Progenitor cell of endocrine pancreas (in vitro differentiated cells): ENCODE measurements at regions not wholly inside any gene's neighbourhood (a gene's known extent, or its start where the extent isn't known, plus 50 kb on each side); places are given as distances from the start of the nearest gene placed in this dataset.
A peak's percentile ranks its signal among the peaks of the same experiment; 100 is the strongest.

ENCODE experiments used
- DNase-seq: peaks from one replicate; pipeline ENCODE4 v3.0.0; 2021; ENCODE audit warnings: low spot score; ENCODE audit not compliant: unreplicated experiment
- H3K27ac Mint-ChIP-seq: 2 replicates; pipeline ENCODE4 v1.8.0; 2021; ENCODE audit warnings: mild to moderate bottlenecking, moderate library complexity, mixed read lengths
- H3K27me3 Mint-ChIP-seq: 2 replicates; pipeline ENCODE4 v1.8.0; 2021; ENCODE audit warnings: mixed read lengths
- H3K36me3 Mint-ChIP-seq: 2 replicates; pipeline ENCODE4 v1.8.0; 2022; ENCODE audit warnings: mixed read lengths; ENCODE audit not compliant: insufficient read depth
- H3K4me1 Mint-ChIP-seq: 2 replicates; pipeline ENCODE4 v1.8.0; 2021; ENCODE audit warnings: low read depth, mixed read lengths
- H3K4me3 Mint-ChIP-seq: 2 replicates; pipeline ENCODE4 v1.8.0; 2021; ENCODE audit warnings: low read depth, mild to moderate bottlenecking, moderate library complexity, mixed read lengths
- H3K9me3 Mint-ChIP-seq: 2 replicates; pipeline ENCODE4 v1.8.0; 2021; ENCODE audit warnings: low read depth, mixed read lengths
- CTCF ChIP-seq: fragments of 200-600 bp; sonication (generic); IDR thresholded peaks from one replicate; pipeline ENCODE4 v1.5.0; 2021; ENCODE audit warnings: antibody characterized with exemption, mild to moderate bottlenecking; ENCODE audit not compliant: unreplicated experiment

- H3K4me1 Mint-ChIP-seq = peaks cover 13% of the 10 kb centered on the region
- H3K36me3 Mint-ChIP-seq = no peaks in the 10 kb centered on the region
- no peak for DNase-seq
- no peaks in the 10 kb centered on the region for H3K27me3 Mint-ChIP-seq
- H3K27ac Mint-ChIP-seq = no peak overlapping the region
- H3K9me3 Mint-ChIP-seq = peaks cover 3% of the 10 kb centered on the region
- no peak for TF ChIP-seq CTCF
- no peak overlapping the region for H3K4me3 Mint-ChIP-seq
These were observed 516.1 kb downstream of the EFNA5 start for GRCh38 chr5:107154593-107154992.

GRCh38 chr5:107153283-107153682, 517.5 kb downstream of the EFNA5 start:
- no peak overlapping the region for H3K4me3 Mint-ChIP-seq
- no peaks in the 10 kb centered on the region for H3K27me3 Mint-ChIP-seq
- peaks cover 13% of the 10 kb centered on the region for H3K4me1 Mint-ChIP-seq
- H3K9me3 Mint-ChIP-seq = no peaks in the 10 kb centered on the region
- H3K36me3 Mint-ChIP-seq = no peaks in the 10 kb centered on the region
- peak overlapping the region; percentile 63 for H3K27ac Mint-ChIP-seq
- no peak for DNase-seq
- no peak for TF ChIP-seq CTCF

- Mint-ChIP-seq H3K27me3 (no peaks in the 10 kb centered on the region), H3K27ac (no peak overlapping the region), H3K9me3 (no peaks in the 10 kb centered on the region), H3K36me3 (no peaks in the 10 kb centered on the region), H3K4me1 (peaks cover 22% of the 10 kb centered on the region), H3K4me3 (no peak overlapping the region)
- TF ChIP-seq CTCF = no peak
- DNase-seq = no peak
These were observed 521.3 kb downstream of the EFNA5 start for GRCh38 chr5:107149243-107150005.

- no peak overlapping the region for H3K4me3 Mint-ChIP-seq
- peaks cover 9% of the 10 kb centered on the region for H3K4me1 Mint-ChIP-seq
- no peak overlapping the region for H3K27ac Mint-ChIP-seq
- no peaks in the 10 kb centered on the region for H3K27me3 Mint-ChIP-seq
- H3K9me3 Mint-ChIP-seq = no peaks in the 10 kb centered on the region
- DNase-seq = no peak
- TF ChIP-seq CTCF = no peak
- H3K36me3 Mint-ChIP-seq = no peaks in the 10 kb centered on the region
These were observed 523.1 kb downstream of the EFNA5 start for GRCh38 chr5:107147589-107147988.

DNA sequence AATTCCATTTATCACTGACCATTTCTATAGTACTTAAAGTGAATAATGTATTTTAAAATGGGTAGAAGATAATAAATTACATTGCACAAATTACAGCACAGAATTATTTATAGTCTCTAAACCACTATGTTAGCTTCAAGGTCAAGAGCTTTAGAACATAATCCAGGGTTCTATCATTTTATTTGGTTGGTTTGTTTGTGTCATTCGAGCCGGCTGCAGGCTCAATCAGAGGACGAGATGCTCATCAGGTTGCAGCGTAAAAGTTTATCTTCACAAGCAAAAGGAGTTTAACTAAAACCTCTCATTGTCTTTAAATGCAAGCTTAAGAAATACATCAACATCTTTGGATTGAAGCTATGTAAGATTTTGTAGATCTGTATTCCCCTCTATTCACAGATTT, 523.8 kb downstream of the EFNA5 start:
- Mint-ChIP-seq H3K9me3 (no peaks in the 10 kb centered on the region), H3K4me1 (peaks cover 9% of the 10 kb centered on the region), H3K4me3 (no peak overlapping the region), H3K27ac (no peak overlapping the region), H3K27me3 (no peaks in the 10 kb centered on the region), H3K36me3 (no peaks in the 10 kb centered on the region)
- TF ChIP-seq CTCF = no peak
- no peak for DNase-seq
